NB4 (cell line): ENCODE measurements at regions not wholly inside any gene's neighbourhood (a gene's known extent, or its start where the extent isn't known, plus 50 kb on each side); places are given as distances from the start of the nearest gene placed in this dataset.

ENCODE experiments used
- DNase-seq: peaks from one replicate; pipeline ENCODE4 v3.0.0; 2010; ENCODE audit warnings: low read depth
- H3K4me3 ChIP-seq: one replicate; pipeline ENCODE4 v1.5.1; 2011; ENCODE audit warnings: mild to moderate bottlenecking, low read depth, low read length, moderate library complexity
- CTCF ChIP-seq: IDR thresholded peaks from one replicate; pipeline ENCODE4 v1.5.1; 2012; ENCODE audit warnings: low read depth, low read length
- MAX ChIP-seq: IDR thresholded peaks from 2 replicates; pipeline ENCODE4 v1.6.1; 2011; ENCODE audit warnings: low read depth, low read length
- MYC ChIP-seq: IDR thresholded peaks from 2 replicates; pipeline ENCODE4 v1.6.1; 2011; ENCODE audit warnings: low read depth, low read length
- POLR2A ChIP-seq: IDR thresholded peaks from 2 replicates; pipeline ENCODE4 v1.6.1; 2011; ENCODE audit warnings: mild to moderate bottlenecking; ENCODE audit not compliant: insufficient read length; ENCODE audit errors: extremely low read depth

- no peak overlapping the region for H3K4me3 ChIP-seq
- TF ChIP-seq MYC (no peak), CTCF (no peak), POLR2A (no peak), MAX (no peak)
- DNase-seq = no peak
Measured at GRCh38 chr12:93080452-93080851, 151.4 kb upstream of the EEA1 start.

DNA sequence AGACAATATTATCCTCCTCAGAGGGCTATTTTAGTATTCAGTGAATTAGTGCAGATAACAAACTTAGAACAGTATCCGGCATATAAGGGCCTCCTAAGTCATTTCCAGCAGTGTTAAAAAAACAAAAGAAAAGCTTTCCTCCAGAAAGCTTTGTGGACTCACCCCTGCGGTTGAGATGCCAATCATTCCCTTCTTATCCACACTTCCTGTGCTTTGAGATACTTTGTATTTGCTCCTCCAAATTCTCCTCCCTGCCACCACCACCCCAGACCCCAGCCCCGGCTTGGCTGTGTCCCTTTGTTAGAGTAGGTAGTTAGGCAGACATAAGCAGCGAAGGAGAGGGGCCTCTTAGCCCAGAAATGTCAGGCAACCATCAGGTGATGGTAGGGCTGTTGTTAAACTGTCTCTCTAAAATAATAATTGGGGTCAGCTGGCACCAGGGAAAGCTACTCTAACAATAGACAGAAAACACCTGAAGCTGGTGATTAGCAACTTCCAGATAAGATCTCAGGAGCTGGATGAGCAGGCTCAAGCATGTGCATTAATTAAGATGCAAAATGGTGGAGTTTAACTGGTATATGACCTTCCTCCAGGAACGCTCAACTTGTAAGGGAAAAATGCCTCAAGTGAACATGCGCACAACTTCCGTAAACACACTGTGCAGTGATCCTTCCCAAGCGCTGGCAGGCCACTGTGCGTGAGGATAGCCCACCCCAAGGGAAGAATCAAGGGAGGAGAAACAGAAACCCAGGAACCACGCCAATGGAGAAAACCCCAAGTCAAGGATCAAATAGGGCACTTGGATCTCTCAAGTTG lies 152.1 kb upstream of the EEA1 start:
- TF ChIP-seq CTCF (no peak), MAX (no peak), POLR2A (no peak), MYC (no peak)
- no peak for DNase-seq
- no peak overlapping the region for H3K4me3 ChIP-seq

DNA sequence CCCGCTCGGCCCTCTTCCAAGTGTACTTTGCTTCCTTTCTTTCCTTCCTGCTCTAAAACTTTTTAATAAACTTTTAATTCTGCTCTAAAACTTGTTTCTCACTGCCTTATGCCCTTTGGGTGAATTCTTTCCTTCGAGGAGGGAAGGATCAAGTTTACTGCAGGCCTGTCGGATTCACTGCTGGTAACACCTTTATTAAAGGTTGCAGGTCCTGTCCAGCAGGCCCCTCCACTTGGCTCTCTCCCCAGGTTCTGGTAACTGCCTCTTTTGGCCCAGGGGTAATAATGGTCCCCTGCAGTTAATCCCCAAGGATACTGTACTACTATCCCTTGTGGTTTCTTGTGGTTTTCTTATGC lies 152.7 kb upstream of the EEA1 start:
- H3K4me3 ChIP-seq = no peak overlapping the region
- DNase-seq = no peak
- TF ChIP-seq CTCF = no peak
- TF ChIP-seq POLR2A = no peak
- TF ChIP-seq MYC = no peak
- TF ChIP-seq MAX = no peak

DNA sequence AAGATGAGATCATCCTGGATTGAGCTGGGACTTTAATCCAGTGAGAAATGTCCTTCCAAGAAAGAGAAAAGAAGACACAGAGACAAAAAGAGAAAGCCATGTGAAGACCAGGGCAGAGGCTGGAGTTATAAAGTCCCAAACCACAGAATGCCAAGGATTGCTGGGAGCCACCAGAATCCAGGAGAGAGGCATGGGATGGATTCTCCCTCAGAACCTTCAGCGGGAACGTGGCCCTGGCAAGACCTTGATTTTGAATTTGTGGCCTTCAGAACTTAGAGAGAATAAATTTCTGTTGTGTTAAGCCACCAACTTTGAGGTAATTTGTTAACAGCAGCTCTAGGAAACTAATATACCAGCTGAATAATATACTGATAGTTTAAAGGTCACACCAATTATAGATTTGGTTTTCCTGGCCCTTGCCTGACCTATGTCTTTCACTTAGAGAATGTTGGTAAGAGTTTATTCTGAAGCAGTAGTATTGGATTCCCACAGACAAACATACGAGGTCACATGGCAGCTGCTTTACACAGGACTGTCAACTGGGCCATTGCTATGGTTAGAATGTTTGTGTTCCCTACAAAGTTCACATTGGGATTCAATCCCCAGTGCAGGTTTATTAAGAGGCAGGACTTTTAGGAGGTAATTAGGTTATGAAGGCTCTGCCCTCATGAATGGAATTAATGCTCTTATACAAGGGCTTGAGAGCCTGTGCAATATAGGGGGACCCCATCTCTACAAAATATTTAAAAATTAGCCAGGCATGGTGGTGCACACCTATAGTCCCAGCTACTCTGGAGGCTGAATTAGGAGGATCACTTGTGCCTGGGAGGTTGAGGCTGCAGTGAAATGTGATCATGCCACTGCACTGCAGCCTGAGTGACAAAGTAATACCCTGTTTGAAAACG lies 156.5 kb upstream of the EEA1 start:
- DNase-seq = no peak
- no peak overlapping the region for H3K4me3 ChIP-seq
- TF ChIP-seq CTCF (no peak), MAX (no peak), MYC (no peak), POLR2A (no peak)

GRCh38 chr12:93086288-93086727 lies 157.2 kb upstream of the EEA1 start:
- no peak for TF ChIP-seq MAX
- no peak for TF ChIP-seq POLR2A
- TF ChIP-seq CTCF = no peak
- no peak for TF ChIP-seq MYC
- H3K4me3 ChIP-seq = no peak overlapping the region
- no peak for DNase-seq
